ENCODE measurements at regions not wholly inside any gene's neighbourhood (a gene's known extent, or its start where the extent isn't known, plus 50 kb on each side); places are given as distances from the start of the nearest gene placed in this dataset.

DNA sequence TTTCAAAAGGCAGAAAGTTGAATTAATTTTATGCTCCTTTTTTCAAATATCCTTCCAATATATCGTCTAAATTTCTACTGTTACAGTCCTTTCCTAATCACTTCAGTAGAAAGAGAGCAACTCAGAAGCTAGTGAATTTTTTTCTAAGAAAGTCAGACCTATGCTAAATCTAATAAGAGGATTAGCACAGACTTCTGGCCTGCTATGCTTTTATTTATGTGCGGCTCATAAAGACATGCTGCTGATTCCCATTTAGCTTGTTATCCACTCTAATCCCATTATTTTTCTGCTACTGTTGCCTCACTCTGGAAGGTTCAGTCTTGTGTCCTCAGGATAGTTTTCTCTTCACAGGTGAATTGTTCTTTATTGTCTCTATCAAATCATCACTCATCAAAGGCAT lies 473.5 kb upstream of the FAM241A start:
- no peak for TF ChIP-seq SMAD4 (CRISPR knock-in tag; conservative IDR thresholded peaks at IDR 0.05)
- TF ChIP-seq, protein P1, sequence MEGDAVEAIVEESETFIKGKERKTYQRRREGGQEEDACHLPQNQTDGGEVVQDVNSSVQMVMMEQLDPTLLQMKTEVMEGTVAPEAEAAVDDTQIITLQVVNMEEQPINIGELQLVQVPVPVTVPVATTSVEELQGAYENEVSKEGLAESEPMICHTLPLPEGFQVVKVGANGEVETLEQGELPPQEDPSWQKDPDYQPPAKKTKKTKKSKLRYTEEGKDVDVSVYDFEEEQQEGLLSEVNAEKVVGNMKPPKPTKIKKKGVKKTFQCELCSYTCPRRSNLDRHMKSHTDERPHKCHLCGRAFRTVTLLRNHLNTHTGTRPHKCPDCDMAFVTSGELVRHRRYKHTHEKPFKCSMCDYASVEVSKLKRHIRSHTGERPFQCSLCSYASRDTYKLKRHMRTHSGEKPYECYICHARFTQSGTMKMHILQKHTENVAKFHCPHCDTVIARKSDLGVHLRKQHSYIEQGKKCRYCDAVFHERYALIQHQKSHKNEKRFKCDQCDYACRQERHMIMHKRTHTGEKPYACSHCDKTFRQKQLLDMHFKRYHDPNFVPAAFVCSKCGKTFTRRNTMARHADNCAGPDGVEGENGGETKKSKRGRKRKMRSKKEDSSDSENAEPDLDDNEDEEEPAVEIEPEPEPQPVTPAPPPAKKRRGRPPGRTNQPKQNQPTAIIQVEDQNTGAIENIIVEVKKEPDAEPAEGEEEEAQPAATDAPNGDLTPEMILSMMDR (IDR thresholded peaks at IDR 0.05 in 2 of 3, conservative IDR thresholded peaks at IDR 0.05 in 1 of 3; ENCODE audit: insufficient read depth in 2 of 3, low read depth in 1 of 3, low read length in 3 of 3) = no peak
- TF ChIP-seq NR3C1 (CRISPR knock-in tag; IDR thresholded peaks at IDR 0.05) = no peak
- no peak for TF ChIP-seq FOXP1 (CRISPR knock-in tag; IDR thresholded peaks at IDR 0.05)
- TF ChIP-seq MYC (IDR thresholded peaks at IDR 0.05; ENCODE audit: low read depth, low read length) = no peak
- no peak for TF ChIP-seq MYC (CRISPR knock-in tag; IDR thresholded peaks at IDR 0.05; ENCODE audit: borderline replicate concordance, low read depth)
